Right renal pelvis (tissue), 4 donors: ENCODE measurements at regions not wholly inside any gene's neighbourhood (a gene's known extent, or its start where the extent isn't known, plus 50 kb on each side); places are given as distances from the start of the nearest gene placed in this dataset.

Source experiments
- DNase-seq, 4 donors: peaks; one replicate each; pipeline ENCODE4 v3.0.0-alpha.2; 2013; ENCODE audit warnings: low read depth in 4 of 4, low spot score in 3 of 4, missing footprints in 1 of 4

GRCh38 chr4:107255596-107255995 is 219.5 kb upstream of the DKK2 start:
- DNase-seq, result no peak

- DNase-seq, result no peak
These were observed 219.0 kb upstream of the DKK2 start for GRCh38 chr4:107255114-107255513.

- no peak for DNase-seq
These were observed 217.5 kb upstream of the DKK2 start for GRCh38 chr4:107253579-107254068.

- DNase-seq, result no peak
These were observed 217.0 kb upstream of the DKK2 start for GRCh38 chr4:107253090-107253489.

- no peak for DNase-seq
These were observed 216.5 kb upstream of the DKK2 start for GRCh38 chr4:107252571-107252970.

GRCh38 chr4:107248571-107248970 is 212.5 kb upstream of the DKK2 start:
- no peak for DNase-seq

GRCh38 chr4:107247738-107248137 is 211.6 kb upstream of the DKK2 start:
- peak in 1 of 4 donors; percentile 3 for DNase-seq

GRCh38 chr4:107246761-107247160 is 210.6 kb upstream of the DKK2 start:
- no peak for DNase-seq

GRCh38 chr4:107243141-107243781 is 207.1 kb upstream of the DKK2 start:
- no peak for DNase-seq

- DNase-seq, result no peak
These were observed 184.9 kb upstream of the DKK2 start for GRCh38 chr4:107220976-107221375.

GRCh38 chr4:107219681-107220080 is 183.6 kb upstream of the DKK2 start:
- no peak for DNase-seq

- no peak for DNase-seq
These were observed 180.3 kb upstream of the DKK2 start for GRCh38 chr4:107216379-107216778.

GRCh38 chr4:107215222-107215621 is 179.1 kb upstream of the DKK2 start:
- DNase-seq, result no peak

GRCh38 chr4:107213880-107214279 is 177.8 kb upstream of the DKK2 start:
- no peak for DNase-seq

- no peak for DNase-seq
These were observed 177.3 kb upstream of the DKK2 start for GRCh38 chr4:107213410-107213809.

GRCh38 chr4:107212565-107212964 is 176.5 kb upstream of the DKK2 start:
- no peak for DNase-seq

GRCh38 chr4:107210450-107211239 is 174.5 kb upstream of the DKK2 start:
- DNase-seq, result no peak

- DNase-seq, result no peak
These were observed 167.6 kb upstream of the DKK2 start for GRCh38 chr4:107203733-107204132.

GRCh38 chr4:107202744-107203143 is 166.6 kb upstream of the DKK2 start:
- DNase-seq, result no peak

GRCh38 chr4:107197121-107197520 is 161.0 kb upstream of the DKK2 start:
- no peak for DNase-seq

GRCh38 chr4:107196312-107196711 is 160.2 kb upstream of the DKK2 start:
- no peak for DNase-seq

- DNase-seq, result no peak
These were observed 157.9 kb upstream of the DKK2 start for GRCh38 chr4:107194005-107194404.
